Left kidney (tissue), 1 donor: ENCODE measurements at regions not wholly inside any gene's neighbourhood (a gene's known extent, or its start where the extent isn't known, plus 50 kb on each side); places are given as distances from the start of the nearest gene placed in this dataset.
A peak's percentile ranks its signal among the peaks of the same experiment; 100 is the strongest.

ENCODE experiments used
- DNase-seq: peaks from one replicate; pipeline ENCODE4 v3.0.0-alpha.2; 2013

DNA sequence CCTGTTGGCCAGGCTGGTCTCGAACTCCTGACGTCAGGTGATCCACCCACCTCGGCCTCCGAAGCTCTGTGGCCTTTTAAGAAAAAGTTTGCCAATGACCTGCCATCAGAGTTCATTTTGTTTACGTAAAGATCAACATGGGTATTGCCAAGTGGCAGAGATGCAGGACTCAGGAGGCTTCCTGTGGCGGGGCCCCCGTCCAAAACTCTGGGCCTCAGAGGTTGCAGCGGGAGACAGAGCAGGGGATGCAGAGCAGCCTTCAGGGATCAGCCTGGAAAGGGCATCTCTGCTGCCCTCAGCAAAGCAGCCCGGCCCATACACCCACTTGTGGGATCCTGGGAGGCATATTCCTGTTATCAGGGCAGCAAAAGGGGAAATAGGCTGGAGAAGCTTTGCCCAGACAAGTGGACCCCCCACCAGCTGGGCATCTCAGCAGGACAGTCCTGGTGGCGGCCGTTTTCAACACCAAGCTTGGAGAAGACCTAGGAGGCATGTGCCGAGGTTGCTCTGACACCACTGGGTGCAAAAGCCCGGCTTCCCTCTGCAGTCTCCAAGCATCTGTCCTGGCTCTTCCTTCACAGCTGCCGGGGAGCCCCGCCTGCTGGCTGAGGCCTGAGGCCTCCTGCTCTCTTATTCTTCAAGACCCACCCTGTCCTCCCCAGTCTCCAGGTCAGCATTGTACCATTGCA lies 1152.4 kb downstream of the BRD1 start:
- no peak for DNase-seq

DNA sequence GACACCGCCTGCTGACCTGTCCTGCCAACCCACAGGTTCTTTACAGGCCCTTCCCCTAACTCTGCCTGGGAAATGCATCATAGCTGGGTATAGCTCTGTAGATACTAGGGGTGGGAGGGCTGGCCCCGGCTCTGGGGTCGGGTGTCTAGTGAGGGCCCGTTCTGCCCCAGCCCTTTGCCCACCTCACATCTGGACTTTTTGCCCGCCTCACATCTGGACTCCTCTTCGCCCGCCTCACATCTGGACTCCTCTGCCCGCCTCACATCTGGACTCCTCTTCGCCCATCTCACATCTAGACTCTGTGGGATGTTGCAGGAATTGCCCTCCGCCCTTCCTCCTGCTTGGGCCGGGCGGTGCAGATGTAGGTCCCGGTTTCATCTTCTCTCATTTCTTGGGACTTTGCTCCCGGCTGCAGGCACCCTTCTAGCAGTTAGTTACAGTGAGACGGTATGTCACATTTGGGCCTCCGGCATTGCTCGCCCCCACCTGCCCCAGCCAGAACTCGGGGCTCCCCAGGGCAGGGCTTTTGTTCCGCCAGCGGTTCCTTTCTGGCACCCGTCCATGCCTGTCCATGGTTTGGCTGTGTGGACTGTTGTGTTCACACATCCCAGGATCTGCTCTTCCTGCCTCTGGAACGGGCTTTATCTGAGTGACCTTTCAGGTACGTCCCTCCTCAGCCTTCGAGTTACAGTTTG lies 1153.7 kb downstream of the BRD1 start:
- no peak for DNase-seq

DNA sequence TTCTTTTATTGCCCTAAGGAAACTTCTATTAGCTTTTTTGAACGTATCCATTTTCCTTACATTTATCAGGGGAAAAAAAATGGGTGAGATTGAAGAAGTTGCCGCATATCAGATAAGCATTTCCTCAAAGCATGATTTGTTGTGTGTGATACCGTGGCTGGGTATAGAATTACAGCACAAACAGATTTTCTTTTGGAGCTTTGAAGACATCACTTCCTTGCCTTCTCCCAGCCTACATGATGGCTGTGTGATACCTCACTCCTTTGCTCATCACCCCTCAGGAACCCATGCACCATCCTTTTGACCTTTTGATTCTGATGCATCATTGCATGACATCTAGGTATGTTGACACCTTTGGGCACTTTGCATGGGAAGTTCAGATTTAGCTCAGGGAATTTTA lies 1155.3 kb downstream of the BRD1 start:
- DNase-seq = no peak

DNA sequence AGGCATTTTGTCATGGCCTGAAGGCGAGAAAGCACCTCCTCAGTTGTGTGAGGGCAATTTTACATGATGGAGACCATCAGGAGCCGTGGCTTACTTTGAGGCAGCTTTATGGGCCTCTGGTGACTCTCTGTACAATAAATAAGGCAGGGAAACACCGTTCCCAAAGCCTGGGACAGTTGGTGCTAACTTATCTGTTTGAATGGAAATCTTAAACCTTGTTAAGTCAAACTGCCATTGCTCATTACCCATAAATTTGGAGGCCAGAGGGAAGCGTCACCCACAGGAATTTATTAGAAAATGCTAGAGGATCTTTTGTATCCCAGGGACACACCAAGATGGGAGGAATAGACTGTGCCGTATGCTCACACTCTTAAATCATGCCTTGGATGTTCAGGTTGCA lies 1156.9 kb downstream of the BRD1 start:
- peak; percentile 29 for DNase-seq

DNA sequence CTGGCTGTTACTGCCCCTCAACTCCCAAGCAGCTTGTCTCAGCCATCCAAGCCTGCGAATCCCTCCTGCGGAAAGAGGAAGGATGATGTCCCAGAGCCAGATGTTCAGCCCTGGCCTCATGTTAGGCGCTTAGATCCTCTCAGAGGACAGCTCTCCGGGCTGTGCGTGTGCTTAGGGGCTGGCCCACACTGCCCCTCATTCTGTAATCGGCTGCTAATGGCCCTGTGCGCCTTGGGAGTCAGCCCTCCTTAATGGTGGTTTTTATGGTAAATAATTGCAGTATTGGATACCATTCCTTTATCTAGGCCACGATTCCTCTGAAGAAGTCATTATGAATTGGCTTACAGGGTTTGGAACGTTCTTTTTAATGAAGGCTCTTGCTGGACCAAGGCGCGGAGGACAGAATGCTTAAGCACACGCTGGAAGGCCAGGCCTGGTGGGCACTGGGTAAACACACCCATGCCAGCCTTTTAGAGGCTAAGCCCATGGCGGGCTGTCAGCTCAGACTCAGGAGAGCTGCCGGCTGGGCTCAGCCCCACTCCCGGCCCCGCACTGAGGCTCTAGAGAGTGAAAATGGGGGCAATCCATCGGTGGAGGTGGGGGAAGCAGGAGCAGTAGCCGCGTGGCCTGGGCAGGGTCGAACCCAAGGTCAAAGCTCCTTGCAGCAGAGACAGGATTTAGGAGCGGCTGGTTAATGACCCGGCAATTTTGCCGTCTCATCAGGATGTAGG lies 1157.5 kb downstream of the BRD1 start:
- no peak for DNase-seq

DNA sequence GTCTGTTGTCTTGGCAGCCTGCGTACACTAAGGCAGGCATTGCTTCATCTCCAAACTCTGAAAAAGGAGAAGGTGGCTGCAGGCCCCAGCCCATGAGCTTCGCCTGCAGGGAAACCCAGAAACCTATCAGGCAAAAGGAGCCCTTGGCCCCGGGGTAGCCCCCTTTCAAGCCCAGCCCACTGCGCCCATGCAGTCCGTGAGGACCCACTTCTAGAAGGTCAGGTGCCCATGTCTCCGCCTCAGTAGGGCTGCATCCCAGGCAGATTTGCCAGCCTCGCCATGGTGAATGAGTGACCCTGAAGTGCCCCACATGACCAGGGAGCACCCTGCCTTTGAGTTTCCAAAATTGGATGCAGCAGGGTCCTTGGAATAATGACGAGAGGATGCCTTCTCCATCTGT lies 1158.4 kb downstream of the BRD1 start:
- no peak for DNase-seq

DNA sequence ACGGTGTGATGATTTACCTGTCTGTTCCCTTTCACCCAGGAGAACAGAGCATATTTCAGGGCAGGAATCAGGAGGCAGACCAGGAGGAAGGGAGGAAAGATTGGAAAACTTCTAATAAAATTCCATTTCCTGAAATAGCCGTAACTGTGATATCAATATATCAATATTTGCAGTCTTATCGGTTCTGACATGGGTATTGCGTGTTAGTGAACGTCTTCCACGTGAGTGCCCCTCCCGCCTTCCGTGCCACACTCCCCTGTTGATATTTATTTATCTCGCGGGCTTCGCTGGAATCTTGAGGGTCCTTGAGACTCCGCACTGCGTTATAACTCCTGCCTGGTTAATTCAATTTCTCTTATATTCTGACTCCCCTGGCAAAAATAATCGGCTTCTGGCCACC lies 1160.4 kb downstream of the BRD1 start:
- DNase-seq = no peak

DNA sequence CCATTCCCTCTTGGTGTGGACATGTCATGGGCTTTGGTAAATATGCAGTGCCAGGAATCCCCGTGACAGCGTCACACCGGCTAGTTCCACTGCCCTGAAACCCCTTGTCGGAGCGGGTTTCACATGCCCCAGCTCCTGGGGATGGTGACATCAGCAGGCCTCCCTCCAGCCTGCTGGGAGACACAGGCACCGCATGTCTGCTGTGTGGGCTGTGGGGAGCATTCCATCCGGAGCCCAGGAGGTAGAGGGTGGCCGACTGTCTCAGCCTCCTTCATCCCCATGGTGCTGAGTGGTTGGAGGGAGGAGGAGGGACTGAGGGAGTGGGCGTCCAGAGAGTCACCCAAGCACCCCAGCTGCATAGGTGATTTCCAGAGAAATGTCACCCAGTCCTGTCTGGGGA lies 1161.1 kb downstream of the BRD1 start:
- no peak for DNase-seq

DNA sequence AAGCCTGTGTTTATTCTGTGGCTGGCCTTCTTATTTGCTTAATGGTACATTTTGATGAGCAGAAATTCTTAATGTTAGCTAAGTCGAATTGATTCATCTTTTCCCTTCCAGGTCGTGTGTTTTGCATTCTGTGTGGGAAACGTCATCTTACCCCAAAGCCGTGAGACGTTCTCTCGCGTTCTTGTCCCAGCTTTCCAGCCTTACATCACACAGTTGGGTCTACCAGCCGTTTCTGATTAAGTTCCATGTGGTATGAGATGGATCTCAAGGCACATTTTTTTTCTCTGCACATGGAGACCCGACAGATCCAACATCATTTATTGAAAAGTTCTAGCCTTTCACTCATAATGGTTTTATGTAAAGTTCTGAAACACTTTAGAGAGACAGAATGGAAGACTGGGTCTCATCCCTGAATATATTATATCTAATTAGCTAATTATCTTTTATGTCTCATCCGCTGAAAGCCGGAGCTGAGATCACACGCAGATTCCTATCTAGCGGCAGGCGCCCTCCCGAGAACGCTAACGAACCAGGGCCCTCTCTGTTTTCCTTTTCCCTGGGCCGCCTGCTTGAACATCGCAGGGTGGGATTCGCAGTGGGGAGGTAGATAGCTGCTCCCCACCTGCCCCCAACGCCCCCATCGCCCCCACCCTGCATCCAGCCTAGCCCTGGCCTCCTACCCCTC lies 1162.2 kb downstream of the BRD1 start:
- DNase-seq = no peak

DNA sequence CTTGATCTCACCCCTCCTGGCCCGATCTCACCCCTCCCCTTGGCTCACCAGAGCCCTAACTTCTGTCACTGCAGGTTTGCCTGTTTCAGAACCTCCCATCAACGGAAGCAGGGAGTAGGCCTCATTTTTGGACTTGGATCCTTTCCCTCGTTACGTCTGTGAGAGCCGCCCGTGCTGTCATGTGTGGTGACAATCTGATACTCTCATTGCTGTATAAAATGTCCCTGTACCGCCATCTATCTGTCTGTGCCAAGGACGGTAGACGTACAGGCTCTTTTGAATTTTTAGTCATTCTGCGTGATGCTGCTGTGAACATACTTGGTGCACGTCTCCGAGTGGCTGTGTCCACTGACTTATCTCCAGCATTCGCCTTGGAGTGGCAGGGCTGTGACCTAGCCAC lies 1163.1 kb downstream of the BRD1 start:
- DNase-seq = no peak

DNA sequence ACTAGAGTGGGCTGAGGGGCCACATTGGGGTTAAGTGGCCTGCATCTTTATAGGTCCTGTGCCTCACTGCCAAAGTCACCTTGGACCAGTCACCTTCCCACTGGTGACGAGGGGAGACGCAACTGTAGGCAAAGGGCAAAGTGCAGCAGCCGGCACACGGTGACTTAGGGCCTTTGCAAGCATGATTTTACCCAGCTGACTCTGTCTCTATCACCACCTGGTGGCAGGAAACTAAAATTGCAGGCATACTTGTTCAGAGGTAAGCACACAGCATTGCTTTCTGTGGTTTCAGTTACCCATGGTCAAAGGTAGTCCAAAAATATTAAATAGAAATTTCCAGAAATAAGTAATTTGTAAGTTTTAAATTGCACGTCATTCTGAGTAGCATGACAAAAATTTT lies 1164.4 kb downstream of the BRD1 start:
- DNase-seq = no peak

DNA sequence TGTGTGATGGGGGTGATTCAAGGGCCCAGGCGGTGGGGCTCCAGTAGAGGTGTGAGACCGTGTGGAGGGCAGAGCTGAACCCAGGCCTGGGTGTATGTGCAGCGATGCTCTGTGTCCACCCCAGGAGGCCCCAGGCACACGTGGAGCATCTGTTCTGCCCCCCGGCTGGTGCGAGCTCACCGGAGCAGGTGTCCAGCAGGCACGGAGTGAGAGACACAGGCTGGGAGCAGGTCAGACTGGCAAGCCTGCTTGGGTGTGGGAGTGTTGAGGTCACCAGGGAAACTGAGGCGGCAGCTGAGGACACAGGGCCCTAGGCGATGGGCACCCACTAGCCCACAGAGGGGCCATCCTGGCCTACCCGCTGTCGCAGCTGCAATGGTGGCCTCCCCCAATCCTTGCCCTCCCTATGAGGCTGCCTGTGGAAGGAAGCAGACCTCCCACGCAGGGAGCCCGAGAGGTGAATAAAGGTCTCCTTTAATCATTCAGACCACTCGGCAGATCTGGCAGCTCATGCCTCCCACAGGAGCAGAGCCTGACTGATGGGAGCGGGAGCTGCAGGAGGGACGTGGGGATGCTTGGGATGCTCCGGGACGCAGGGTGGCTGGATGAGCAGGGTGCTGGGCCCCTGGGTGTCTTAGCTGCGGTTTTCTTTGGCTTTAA lies 1165.1 kb downstream of the BRD1 start:
- DNase-seq = peak; percentile 43

DNA sequence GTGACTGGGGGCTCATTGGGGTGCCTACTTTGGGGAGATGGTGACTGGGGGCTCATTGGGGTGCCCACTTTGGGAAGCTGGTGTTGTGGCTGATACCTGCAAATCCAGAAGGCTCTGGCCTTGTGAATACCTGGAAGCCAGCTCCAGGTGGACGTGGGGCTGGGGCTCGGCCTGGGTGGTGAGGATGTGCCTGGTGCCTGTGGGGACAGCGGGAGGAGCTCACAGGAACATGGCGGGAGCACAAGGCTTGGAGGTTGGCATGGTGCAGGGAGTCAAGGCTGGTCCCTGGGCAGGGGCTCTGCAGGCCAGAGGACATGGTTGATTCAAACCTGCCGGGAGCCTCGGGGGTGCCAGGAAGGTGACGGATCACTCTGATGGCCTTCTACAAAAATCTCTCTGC lies 1165.7 kb downstream of the BRD1 start:
- DNase-seq = no peak

DNA sequence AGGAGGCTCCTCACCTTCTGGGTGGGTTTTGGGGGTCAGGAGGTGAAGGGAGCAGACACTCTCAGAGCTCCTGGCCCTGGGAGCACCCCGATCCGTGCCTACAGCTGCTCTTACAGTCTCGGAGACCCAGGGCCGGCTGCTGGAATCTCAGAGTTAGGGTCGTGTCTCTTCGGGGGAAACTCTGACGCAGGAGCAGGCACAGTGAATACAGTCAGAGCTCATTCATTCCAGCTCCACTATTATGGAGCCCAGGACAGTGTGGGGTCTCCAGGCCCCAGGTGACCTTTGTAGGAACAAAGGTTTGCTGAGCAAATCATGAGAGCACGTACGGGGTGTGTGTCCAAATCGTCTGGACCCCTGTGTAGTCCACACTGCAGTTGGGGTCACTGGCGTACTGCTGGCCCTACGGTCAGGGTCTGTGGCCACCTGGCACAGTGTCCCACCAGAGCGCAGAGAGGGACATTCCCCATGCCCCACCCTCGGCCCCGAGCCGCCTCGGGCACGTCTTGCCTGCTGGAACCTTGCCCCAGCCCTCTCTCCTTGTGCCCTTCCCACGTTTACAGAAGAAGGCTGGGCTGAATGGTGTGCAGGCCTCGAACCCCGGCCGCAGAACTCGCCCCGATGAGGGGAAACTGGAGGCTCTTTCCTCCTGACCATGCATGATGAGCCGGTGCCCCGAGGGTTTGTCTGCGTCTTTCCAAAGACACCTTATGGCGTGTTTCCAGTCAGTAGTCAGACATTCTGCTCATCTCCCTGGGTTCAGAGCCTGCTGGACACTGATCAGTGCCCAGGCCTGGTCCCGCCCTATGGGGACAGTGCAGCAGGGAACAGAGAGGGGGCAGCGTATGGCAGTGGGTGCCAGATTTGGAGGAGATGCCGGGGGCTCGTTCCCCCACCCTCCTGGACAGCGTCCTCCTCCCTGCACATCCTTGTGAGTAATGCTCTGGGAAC lies 1166.6 kb downstream of the BRD1 start:
- no peak for DNase-seq

DNA sequence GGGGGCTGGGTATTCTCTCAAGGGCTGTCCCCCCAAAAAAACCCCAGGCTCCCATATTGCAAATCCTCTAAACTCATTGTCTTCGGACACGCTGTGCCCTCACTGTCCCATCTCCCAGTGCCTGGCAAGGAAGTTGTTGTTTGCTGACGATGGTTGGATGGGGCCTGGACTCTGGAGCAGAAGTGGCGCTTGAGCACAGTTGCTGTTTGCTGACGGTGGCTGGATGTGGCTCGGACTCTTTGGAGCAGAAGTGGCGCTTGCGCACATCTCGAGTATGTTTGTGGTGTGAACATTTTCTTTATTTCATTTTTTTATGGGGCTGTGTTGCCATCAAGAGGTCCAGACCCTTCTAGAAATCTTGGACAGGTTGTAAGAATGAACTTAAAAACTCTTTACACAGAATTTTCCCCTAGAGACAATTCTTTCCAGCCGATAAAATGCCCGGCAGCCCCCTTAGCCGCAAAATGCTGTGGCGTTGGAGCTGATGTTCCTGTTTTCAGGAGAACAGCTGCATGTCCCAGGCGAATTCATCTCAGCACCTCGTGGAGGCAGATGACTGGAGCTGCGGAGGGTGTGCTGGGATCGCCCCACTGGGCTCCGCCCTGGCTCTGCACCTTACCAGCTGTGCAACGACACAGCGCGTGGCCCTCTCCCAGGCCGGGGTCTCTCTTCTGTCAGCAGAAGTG lies 1167.4 kb downstream of the BRD1 start:
- DNase-seq = no peak

DNA sequence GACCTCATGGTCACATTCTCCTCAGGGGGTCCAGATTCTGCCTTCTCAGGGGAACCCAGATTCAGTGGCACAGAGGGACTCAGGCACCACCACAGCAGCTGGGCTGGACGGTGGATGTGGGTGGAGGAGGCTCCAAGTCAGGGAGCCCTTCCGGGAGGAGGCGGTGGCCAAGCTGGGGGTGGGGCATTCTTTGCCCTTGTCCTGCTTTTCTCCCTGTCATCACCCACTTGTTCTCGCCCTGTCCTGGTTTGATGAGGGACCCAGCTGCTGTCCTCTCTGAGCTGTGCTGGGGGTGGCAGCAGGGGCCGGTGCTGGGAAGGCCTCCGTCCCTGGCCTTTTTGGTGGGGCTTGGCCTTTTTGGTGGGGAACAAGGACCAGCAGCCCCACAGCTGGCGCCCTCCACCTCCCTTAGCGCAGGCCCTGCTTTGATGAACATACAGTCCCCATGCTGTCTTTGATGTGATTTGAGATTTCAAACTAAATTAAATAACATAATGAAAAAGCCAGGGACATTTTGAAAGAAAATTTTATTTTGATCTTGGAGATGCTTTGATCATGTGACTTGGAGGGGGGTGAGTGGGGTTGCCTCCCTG lies 1168.2 kb downstream of the BRD1 start:
- DNase-seq = no peak

DNA sequence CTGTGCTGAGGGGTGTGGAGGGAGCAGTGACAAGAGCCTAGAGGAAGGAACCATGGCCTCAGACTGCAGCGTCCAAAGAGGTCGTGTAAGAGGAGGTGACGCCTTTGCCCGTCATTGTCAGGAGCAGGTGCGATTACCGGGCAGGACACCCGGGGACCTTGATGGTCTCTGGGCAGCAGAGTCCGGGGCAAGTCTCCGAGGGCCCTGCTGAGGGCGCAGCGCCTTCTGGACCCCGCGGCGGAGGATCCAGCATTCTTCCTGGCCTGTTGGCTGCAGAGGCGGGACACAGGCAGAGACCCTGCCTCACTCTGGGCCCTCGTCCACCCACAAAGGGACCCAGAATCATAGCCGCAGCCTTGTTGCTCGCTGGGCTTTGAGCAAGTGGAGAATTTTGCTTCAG lies 1168.8 kb downstream of the BRD1 start:
- no peak for DNase-seq

DNA sequence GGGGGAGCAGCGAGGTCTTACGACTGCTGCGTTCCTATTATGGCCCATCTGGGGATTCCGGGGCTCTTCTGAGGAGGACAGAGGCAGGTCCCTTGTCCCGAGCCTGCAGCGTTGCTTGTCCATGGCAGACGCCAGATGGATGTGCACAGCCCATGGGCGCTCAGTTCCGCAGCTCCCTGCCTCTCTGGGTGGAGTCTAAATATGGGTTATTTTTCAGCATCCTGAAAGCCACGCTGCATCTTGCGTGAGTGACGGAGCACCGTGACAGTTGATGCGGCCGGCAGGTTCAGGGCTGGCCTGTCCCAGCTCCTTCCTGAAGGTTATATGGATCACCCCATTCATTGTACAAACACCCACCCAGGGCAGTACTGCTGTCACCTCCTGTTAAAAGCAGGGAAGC lies 1169.4 kb downstream of the BRD1 start:
- DNase-seq = no peak

DNA sequence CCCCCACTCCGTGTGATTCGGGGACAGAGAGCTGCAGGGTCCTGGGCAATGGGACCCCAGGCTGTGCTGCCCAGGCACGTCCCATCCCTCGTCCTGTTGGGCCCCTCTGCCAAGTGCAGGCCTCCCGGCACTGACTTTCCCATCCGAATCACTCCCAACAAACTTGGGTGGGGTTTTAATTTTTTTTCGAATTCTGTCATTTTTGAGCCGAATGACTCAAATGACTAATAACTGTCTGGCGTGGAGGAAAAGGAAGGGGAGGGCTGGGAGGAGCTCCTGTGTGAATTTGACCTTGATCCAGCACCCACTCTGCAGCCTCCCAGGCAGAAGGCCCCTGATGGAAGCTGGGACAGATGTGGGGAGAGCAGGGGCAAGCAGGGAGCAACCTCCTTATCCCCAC lies 1173.2 kb downstream of the BRD1 start:
- no peak for DNase-seq

DNA sequence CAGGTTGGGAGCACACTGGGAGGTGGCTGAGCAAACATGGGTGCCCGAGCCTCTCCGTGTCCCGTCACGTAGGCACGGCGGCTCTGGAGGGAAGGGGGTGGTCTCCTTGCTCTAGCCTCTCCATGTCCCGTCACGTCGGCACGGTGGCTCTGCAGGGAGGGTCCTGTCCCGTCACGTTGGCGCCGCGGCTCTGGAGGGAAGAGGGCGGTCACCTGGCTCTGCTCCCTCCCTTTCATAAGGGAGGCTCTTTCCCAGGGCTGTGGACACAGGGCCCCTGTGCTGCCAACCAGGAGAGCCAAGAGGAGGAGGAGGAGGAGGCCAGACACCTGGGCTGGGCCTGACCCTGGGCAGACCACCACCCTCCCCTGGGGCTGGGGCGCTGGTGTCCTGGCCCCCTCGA lies 1173.7 kb downstream of the BRD1 start:
- DNase-seq = no peak
